ENCODE measurements at regions not wholly inside any gene's neighbourhood (a gene's known extent, or its start where the extent isn't known, plus 50 kb on each side); places are given as distances from the start of the nearest gene placed in this dataset.

GRCh38 chr7:98464558-98464940, 63.7 kb upstream of the BAIAP2L1 start:
- TF ChIP-seq POLR2A (IDR thresholded peaks at IDR 0.05) (no peak), POLR2AphosphoS5 (IDR thresholded peaks at IDR 0.05) (no peak)

All from sigmoid colon (tissue), 4 donors.